ENCODE measurements at regions not wholly inside any gene's neighbourhood (a gene's known extent, or its start where the extent isn't known, plus 50 kb on each side); places are given as distances from the start of the nearest gene placed in this dataset.

- no peak overlapping the region for H4K5ac ChIP-seq (ENCODE audit: insufficient read length, low read depth, low read length)
- H3K27ac ChIP-seq (ENCODE audit: insufficient read length, low read depth, low read length) = no peak overlapping the region
- no peak for DNase-seq
- Mint-ChIP-seq H3K4me1 (no peaks in the 10 kb centered on the region), H3K27me3 (ENCODE audit: low read depth) (peaks cover 1% of the 10 kb centered on the region; the same call in 1 of the 2 replicates), H3K4me3 (no peak overlapping the region), H3K36me3 (ENCODE audit: insufficient read depth in 1 of 3, low read depth in 3 of 3) (peaks cover 0 to 5% (median 0%) of the 10 kb centered on the region in 3 experiments; a peak in 2 of 7 replicates), H3K9me3 (no peaks in the 10 kb centered on the region; a peak in 2 of 5 replicates), H3K27ac (peak overlapping the region in 1 of 3 experiments; percentile 81; a peak in 1 of 7 replicates)
- H2BK20ac ChIP-seq (ENCODE audit: low read depth, low read length, poor library complexity, severe bottlenecking) = no peak overlapping the region
- no peak overlapping the region for H3K4ac ChIP-seq (ENCODE audit: low read depth, low read length)
- no peak overlapping the region for H2BK5ac ChIP-seq (ENCODE audit: insufficient read length, low read length)
- H3K79me1 ChIP-seq (ENCODE audit: insufficient read depth, low read depth, low read length, poor library complexity, severe bottlenecking) = no peaks in the 10 kb centered on the region
- H3K56ac ChIP-seq (ENCODE audit: insufficient read length, low read depth, low read length) = no peak overlapping the region
- no peaks in the 10 kb centered on the region for H3K79me2 ChIP-seq (ENCODE audit: insufficient read depth, low read length)
- H4K20me1 ChIP-seq (ENCODE audit: control insufficient read depth, insufficient read depth, insufficient read length) = no peaks in the 10 kb centered on the region
- no peak overlapping the region for H4K8ac ChIP-seq (replicated peaks; ENCODE audit: insufficient read length, low read depth, low read length)
- H3K23me2 ChIP-seq (ENCODE audit: insufficient read length, low read depth, low read length, poor library complexity, severe bottlenecking) = no peaks in the 10 kb centered on the region
- H2AFZ ChIP-seq (ENCODE audit: low read length) = no peak overlapping the region
- H2AK5ac ChIP-seq (ENCODE audit: insufficient read length, low read length) = no peak overlapping the region
- no peaks in the 10 kb centered on the region for H3K4me1 ChIP-seq (ENCODE audit: insufficient read depth, low read length)
- H2BK12ac ChIP-seq (ENCODE audit: insufficient read length, low read depth, low read length) = no peak overlapping the region
- no peak overlapping the region for H3K14ac ChIP-seq (ENCODE audit: insufficient read depth, low read length)
- H2BK15ac ChIP-seq (ENCODE audit: low read depth, low read length) = no peak overlapping the region
- H3K23ac ChIP-seq (ENCODE audit: insufficient read length, low read depth, low read length) = no peak overlapping the region
- no peak overlapping the region for H3T11ph ChIP-seq (ENCODE audit: low read length)
- H2BK120ac ChIP-seq (ENCODE audit: low read depth, low read length, poor library complexity, severe bottlenecking) = no peak overlapping the region
- no peak overlapping the region for H3K9ac ChIP-seq (ENCODE audit: extremely low read depth, insufficient read length, low read length)
- H3K4me2 ChIP-seq (ENCODE audit: insufficient read depth, insufficient read length, low read length) = no peak overlapping the region
- H4K91ac ChIP-seq (ENCODE audit: insufficient read length, low read depth, low read length) = no peak overlapping the region
- no peaks in the 10 kb centered on the region for H3K9me3 ChIP-seq (ENCODE audit: control insufficient read depth, low read depth, low read length)
- no CpG with 5 or more reads among the region's 2 CpGs for WGBS (ENCODE audit: extremely low coverage, insufficient read length, low lambda C conversion rate)
- no peak overlapping the region for H3K18ac ChIP-seq (ENCODE audit: insufficient read length, low read depth, low read length)
- no peaks in the 10 kb centered on the region for H3K27me3 ChIP-seq (ENCODE audit: insufficient read depth, low read length)
- no peak for TF ChIP-seq CTCF (conservative IDR thresholded peaks at IDR 0.05)
These were observed 468.4 kb upstream of the C1orf87 start for GRCh38 chr1:60541831-60542532.
